Activated CD4-positive, alpha-beta T cell treated with anti-CD3 and anti-CD28 coated beads, Interleukin-2, amount 50 U/mL, for 1 hour (primary cell): ENCODE measurements at regions not wholly inside any gene's neighbourhood (a gene's known extent, or its start where the extent isn't known, plus 50 kb on each side); places are given as distances from the start of the nearest gene placed in this dataset.

Experiments
- DNase-seq: peaks from one replicate; pipeline ENCODE4 v3.0.0-alpha.2; 2020

DNA sequence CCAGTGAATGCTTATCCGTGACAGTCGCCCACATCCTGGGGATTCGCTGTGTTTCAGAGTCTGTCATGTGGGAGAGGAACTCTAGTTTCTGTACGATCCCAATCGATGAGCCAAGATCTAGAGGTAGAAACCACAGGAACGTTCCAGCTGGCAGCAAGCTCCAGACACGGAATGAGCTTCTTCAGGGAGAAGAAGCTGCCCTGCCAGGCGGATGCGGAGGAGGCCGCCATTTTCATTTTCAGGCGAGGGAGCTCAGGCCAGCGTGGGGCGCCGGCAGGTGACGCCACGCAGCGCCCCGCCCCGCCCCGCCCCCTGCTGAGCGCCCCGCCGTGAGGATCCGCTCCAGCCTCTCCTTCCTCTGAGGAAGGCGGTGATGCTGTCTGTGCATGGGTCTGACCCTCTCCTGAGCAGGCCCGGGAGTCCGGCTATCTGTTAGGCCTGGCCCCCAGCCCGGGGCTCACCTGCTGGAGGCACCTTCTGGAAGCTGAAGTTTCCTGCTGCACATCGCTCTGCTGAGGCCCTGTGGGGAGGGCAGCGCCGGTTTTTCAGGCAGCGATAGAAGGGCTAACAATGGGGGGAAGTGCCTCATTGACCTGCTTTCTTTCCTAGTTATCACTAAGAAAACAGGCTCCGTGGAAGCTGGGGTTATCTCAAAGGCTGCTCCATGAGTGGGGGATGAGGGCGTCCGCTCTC lies 147.5 kb downstream of the ERMARD start:
- no peak for DNase-seq

DNA sequence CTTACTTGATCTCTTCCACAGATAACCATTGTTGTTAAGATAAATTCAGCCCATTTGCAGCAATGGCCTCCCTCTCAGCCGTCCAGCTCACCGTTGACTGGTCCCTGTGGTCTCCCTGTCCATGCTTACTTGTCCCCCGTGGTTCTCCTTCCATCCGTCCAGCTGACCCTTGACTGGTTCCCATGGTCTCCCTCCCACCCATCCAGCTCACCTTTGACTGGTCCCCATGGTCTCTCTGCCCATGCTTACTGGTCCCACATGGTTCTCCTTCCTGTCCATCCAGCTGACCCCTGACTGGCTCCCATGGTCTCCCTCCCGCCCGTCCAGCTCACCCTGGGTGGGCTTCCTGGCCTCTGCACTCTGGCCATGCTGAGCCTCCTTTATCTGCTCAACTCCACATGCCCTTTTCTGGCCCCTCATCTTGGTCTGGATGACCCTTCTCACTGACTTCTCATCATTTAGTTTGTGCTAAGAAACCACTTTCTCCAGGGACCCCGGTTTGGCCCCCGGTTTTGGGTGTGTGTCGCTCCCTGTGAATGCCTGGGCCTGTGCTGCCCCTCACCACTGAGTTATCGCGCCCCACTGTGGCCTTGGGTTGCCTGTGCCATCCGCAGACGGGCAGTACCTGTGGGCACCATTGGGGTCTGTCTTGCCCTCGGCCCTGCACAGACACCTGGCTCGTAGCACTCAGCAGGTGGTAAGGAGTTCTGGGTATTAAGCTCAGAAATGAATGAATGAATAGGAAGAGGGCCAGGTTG lies 146.4 kb downstream of the ERMARD start:
- no peak for DNase-seq

DNA sequence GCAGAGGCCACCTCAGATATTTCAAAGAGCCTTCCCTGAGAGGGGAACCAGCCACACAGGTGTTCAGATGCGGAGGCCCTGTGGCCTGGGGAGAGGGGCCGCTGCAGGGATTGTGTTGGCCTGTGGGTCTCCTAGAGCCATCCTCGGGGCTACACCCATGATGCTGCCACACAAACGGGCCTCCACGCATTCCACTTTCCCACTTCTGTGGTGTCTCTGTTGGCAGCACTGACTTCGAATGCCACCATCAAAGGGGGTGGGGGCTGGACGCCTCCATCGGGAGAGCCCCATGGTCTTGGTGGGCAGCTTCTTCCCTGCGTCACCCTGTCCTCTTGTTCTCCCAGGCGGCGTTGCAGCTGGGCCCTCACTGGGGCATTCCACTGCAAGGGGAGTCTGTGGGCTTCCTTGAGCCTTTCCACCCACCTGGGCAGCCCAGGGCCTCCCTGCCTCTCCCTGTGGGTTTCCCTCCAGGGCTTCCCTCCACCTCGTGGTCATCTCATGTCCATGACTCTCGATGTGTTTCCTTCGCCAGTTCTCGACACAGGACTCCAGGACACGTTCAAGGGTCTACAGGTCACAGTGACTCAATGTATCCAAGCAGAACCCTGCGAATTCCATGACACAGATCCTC lies 145.5 kb downstream of the ERMARD start:
- DNase-seq, result no peak

DNA sequence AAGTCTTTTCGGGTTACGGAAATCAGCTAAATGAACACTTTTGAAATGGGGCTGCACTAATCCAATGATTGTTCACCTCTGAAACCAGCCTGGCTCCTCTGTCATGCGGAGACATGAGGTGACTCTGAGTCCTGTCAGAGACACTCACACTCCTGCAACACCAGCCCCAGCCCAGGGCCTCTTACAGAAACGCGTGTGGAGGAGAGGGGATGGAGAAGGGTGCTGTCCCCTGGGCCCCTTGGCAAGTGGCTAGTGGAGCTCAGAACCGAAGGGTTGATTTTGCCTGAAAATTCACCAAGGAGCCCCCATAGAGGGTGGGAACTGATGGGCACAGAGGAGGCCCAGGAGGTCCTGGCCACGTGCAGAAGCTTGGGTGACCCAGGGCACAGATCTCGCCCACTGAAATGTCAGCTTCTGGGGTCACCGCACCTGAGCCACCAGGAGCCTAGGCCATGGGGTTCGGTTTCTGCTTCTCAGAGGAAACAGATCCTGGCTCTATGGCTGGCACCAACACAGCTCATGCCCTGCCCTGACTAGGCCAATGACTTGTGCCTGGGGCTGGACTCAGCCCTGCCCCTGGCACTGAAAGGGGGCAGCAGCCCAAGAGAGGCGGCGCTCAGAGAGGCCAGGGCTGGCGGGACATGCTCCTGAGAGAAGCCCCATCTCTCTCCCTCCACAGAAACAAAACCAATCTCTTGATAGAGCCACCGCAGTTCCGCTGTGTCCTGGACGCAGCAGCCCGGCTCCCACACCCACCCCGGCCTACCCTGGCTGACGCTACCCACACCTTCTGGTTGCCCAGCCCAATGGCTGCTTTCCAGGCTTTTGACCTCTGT lies 144.7 kb downstream of the ERMARD start:
- DNase-seq, result no peak

DNA sequence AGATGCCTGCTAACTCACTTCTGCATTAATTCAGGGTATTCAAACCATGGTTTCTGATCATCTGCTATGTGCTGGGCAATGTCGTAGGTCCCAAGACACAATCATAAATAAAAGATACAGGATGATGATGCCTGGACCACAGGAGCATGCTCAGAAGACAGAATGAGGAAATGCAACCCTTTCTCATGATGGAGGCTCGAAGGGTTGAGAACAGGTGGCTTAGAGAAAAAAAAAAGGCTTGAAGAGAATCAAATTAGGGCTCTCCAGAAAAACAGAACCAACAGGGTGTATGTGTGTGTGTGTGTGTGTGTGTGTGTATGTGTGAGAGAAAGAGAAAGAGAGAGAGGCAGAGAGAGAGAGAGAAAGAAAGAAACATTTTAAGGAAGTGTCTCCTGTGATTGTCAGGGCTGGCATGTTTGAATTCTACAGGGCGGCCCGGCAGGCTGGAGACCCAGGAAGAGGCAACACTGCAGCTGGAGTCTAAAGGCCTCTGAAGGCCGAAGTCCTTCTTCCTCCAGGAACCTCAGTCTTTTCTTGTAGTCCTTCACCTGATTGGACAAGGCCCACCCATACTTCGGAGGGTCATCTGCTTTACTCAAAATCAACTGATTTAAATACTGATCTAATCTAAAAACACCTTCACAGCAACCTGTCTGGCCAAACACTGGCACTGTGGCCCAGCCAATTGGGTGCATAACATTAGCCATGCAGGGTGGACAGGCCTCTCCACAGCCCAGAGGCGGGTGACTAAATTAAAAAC lies 143.8 kb downstream of the ERMARD start:
- DNase-seq, result no peak

DNA sequence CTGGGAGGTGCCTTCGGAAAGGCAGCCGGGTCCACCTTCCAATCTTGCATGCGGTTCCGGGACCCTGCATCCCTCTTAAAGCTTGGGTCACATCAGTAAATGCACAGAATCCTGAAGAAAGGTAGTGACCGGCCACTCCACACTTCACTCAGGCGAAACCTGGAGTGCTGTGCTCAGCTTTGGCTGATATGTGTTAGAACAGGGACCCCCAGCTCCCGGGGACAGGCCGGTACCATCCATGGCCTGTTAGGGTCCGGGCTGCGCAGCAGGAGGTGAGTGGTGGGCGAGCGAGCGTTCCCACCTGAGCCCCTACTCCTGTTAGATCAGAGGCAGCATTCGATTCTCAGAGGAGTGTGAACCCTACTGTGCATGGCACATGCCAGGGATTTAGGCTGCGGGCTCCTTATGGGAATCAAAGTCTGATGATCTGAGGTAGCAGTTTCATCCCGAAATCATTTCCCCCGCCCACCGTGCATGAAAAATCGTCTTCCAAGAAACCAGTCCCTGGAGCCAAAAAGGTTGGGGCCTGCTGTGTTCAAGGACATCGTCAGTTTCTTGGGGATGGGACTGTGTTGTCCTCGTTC lies 143.0 kb downstream of the ERMARD start:
- no peak for DNase-seq

DNA sequence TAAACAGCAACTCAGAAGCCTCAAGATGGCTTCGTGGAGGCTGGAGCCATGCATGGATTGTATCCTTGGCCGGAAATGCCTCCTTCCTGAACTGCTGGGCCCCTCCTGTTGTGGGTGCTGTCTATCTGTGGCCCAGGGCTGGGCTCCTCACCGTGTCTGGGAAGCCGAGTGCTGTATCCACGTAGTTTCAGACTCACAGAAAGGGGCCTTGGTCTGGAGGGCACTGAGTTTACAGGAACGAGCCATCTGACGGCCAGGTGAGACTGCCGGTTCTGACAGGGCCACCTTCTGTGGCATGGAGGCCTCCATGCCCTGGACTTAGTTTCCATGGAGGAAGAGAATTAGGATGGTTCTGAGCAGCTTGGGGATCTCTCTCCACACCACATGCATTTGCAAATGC lies 142.2 kb downstream of the ERMARD start:
- no peak for DNase-seq

DNA sequence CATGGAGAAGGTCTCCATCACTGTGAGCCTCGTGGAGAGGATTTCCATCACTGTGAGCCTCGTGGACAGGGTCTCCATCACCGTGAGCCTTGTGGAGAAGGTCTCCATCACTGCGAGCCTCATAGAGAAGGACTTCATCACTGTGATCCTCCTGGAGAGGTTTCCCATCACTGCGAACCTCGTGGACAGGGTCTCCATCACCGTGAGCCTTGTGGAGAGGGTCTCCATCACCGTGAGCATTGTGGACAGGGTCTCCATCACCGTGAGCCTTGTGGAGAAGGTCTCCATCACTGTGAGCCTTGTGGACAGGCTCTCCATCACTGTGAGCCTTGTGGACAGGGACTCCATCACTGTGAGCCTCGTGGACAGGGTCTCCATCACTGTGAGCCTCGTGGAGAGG lies 140.4 kb downstream of the ERMARD start:
- DNase-seq, result no peak

DNA sequence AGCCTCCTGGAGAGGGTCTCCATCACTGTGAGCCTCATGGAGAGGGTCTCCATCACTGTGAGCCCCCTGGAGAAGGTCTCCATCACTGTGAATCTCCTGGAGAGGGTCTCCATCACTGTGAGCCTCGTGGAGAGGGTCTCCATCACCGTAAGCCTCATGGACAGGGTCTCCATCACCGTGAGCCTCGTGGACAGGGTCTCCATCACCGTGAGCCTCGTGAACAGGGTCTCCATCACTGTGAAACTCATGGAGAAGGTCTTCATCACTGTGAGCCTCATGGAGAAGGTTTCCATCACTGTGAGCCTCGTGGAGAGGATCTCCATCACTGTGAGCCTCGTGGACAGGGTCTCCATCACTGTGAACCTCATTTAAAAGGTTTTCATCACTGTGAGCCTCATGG lies 140.0 kb downstream of the ERMARD start:
- DNase-seq, result no peak

DNA sequence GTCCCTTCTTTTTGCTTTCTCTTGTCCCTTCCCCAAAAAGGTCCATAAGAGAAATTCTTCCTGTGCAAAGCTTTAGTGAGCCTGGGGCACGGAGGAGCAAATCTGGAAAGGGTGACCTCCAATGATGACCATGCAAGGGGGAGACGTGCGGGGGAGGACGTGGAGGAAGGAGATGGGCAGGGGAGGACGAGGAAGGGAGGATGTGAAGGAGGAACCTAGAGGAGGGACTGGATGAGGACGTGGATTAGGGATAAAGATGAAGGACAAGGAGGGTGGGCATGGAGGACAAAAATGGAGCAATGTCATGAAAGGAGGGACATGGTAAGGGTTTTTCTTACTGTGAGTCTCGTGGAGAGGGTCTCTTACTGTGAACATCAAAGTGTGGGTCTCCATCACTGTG lies 139.5 kb downstream of the ERMARD start:
- no peak for DNase-seq

DNA sequence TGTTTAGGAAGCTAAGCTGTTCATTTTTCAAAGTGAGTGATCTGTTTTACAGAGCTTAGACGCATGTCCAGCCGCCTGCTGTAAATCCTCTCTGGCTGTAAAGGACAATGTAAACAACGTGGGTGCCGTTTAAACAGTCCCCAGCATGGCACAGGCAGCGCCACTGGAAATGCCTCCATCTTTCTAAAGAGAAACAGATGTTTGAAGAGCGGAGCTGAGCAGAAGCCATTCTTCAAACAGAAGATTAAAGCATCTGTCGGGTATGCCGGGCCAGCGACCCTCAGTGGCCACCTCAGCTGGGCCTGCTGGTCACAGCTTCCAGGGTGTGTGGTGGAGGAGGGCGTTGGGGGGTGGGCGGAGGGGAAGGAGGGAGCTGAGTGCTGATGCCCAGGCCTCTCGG lies 138.6 kb downstream of the ERMARD start:
- DNase-seq, result no peak

DNA sequence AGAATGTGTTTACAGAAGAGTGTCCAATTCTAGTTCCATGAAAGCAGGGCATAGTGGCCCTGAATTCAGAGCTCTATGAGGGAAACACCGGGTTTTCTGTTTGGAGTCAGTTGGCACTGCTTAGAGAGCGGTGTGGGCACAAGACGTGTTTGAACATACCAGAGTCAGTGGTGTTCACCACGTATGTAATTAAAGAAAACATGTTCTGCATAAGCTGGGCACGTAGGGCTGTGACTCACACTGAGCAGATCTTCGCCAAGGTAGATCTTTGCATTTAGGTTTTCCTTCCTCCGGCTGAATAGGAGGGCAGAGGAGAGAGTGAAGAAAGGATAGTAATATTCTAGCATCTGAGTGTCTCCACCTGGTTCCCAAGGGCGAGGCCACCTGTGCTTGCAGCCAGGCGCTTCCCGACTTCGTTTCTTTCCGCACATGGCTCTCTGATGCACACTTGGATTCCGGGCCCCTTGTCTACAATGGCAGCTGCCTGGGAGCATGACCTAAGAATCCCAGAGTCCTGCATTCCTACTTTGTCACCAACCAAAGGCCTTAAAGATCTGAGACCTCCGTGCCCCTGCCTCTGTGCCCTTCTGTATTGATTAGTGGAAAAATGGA lies 136.2 kb downstream of the ERMARD start:
- DNase-seq, result no peak

DNA sequence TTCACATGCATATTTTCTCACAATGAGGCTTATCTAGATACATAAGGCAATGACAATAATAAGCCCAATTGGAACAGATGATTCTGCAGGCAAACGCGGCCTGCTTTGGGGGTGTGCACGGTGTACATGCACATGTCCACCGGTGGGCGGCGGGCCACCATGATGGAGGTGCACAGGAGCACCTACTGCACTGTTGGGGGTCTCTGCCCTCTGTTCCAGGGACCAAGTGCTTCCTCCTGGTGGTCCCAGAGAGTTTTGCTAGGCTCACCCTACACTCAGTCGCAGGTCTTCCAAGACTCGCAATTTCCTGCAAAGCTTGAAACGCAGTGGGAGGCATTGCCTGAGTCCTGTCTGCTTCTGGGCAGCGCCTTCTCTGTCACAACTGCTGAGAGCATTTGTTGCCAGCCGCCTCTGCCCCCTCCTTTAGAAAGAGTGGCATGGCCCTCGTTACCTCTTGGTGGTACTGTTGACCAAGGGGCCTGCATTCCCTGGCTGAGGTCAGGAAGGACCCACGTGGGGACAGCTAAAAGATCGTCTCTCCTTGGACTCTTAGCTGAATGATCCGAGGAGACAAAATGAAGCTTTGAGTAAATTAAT lies 135.3 kb downstream of the ERMARD start:
- DNase-seq, result no peak

DNA sequence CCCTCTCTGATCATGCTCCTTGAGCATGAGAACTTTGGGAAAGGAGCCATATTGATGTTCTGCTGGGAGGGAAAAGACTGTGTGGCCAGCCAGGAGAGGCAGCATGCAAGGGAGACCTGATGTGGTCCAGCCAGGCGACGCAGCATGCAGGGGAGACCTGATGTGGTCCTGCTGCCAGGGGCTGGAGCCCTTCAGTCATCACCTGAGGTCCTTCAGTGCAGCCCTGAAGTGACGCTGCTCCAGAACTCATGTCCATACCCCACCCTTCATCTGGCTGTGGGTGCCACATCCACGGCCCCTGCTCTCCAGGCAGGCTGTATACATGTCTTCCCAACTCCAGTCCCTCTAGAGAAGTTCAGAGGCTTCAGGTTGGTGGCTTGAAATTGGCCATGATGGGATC lies 134.4 kb downstream of the ERMARD start:
- no peak for DNase-seq

DNA sequence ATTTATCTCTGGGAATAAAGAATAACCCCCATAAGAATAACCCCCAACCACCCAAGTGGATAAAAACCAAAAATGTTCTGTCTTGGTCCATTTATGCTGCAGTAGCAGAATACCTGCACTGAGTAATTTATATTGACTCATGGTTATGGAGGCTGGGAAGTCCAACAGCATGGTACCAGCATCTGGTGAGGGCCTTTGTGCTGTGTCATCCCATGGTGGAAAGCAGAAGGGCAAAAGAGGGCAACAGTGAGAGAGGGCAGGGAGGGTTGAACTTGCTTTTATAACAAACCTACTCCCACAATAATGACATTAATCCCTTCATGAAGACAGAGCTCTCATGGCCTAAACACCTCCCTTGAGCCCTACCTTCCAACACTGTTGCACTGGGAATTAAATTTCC lies 133.7 kb downstream of the ERMARD start:
- DNase-seq, result no peak

DNA sequence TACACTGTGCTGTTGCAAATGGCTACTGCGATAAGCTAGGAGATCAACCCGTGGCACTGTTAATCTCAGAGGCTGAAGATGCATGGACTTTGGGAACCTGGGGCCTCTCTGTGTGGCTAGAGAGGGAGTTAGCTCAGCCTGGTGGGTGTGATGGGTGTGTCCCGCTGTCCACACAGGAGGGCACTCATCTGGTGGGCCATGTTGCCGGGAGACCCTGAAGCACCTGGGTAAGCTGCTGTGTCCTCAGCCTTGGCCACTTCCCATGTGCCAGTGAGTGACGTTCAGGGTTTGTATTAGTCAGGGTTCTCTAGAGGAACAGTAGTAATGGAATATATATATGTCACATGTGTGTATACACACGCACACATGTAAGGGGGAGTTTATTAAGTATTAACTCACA lies 132.7 kb downstream of the ERMARD start:
- no peak for DNase-seq

DNA sequence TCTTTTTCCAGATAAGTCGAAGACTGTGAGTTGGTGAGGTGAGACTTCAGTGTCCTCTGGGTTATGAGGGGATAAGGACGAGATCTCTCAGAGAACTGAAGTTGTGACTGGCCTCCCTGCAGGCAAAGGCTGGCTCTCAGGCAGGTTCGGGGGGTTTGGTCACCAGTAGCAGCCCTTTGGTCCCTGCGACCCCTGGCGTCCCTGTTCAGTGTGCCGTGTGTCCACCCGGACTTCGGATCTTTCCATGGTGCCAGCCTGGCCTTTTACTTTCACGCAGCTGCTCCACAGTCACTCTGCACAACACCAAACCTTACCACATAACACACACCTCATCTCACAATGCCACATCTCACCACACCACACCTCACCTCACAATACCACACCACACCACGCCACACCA lies 131.9 kb downstream of the ERMARD start:
- DNase-seq, result no peak

DNA sequence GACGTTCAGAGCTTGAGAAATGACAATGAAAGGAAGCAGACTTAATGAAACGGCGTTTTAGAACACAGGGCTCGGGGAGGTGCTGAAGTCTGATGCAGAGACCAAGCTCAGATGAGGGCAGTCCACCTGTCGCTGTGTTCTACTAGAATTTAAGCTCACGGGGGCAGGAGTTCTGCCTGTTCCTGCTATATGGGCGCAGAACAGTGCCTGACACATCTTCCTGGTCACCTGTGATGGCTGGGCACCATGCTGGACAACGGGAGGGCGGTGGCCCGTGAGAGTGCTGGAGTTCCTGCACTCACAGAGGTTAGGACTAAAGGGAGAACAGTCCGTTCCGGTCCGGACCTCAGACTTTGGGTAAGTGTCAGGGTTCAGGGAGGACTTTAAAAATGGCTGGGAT lies 130.6 kb downstream of the ERMARD start:
- no peak for DNase-seq

DNA sequence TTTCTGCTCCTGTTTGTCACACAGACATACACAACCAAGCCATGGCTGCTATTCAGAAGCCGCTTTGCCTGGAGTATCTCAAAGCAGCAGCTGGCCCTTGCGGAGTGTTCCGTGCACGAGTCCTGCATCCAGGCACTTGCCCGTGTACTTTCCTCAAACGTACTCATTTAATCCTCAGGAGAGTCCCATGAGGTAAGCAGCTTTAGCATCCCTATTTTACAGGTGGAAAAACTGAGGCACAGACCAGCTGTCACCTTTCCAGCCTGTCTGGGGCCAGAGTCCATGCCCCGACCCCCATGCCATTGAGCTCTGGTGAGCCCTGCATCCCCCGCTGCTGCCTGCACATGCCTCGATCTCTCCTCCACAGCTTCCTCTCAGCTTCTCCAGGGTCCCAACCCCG lies 130.0 kb downstream of the ERMARD start:
- DNase-seq, result no peak

DNA sequence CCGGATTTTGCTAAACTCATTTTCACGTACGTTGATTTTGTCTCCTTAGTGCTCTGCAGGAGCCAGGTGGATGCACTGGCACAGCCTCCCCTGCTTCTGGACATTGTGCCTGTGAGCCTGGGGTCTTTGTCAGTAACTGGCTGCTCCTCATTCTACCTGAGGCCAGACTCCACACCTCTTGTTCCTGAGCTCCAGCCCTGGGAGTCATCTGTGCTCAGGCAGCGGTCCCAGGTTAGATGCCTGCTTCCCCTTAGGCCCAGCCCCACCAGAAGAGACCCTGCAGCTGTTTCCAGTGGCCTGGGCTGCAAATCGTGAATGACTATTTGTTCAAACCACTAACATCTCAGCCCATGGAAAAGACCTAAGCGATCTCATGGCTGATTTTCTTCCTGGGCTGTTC lies 129.1 kb downstream of the ERMARD start:
- DNase-seq, result no peak

DNA sequence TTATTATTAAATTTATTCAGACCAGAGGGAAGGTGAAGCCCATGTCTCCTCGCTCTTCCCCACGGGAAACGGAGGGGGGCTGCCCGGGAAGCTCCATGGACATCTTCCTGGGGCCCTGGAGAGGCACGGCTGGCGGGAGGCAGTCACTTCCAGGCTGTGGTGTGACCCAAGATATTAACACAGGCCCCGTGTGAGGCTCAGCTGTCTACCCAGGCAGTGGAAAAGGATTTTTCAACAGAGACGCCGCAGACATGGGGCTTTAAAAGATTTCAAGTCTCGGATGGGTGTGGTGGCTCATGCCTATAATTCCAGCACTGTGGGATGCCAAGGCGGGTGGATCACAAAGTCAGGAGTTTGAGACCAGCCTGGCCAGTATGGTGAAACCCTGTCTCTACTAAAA lies 117.9 kb downstream of the ERMARD start:
- DNase-seq, result no peak
